ENCODE measurements at regions not wholly inside any gene's neighbourhood (a gene's known extent, or its start where the extent isn't known, plus 50 kb on each side); places are given as distances from the start of the nearest gene placed in this dataset.

GRCh38 chr17:22469941-22470340 is 777.6 kb downstream of the KCNJ18 start:
- no peak for TF ChIP-seq CTCF (IDR thresholded peaks at IDR 0.05)
- no peak for TF ChIP-seq USF2 (CRISPR knock-in tag; IDR thresholded peaks at IDR 0.05)
- no peak for TF ChIP-seq RELA (CRISPR knock-in tag; IDR thresholded peaks at IDR 0.05; ENCODE audit: borderline replicate concordance)
- no peak for TF ChIP-seq KAT7 (CRISPR knock-in tag; IDR thresholded peaks at IDR 0.05; ENCODE audit: borderline replicate concordance)
- TF ChIP-seq ESRRA (CRISPR knock-in tag; IDR thresholded peaks at IDR 0.05; ENCODE audit: borderline replicate concordance) = no peak
- no peak for TF ChIP-seq CREB1 (CRISPR knock-in tag; IDR thresholded peaks at IDR 0.05)
- TF ChIP-seq STAT6 (CRISPR knock-in tag; conservative IDR thresholded peaks at IDR 0.05; ENCODE audit: low read depth) = no peak
- no peak for TF ChIP-seq ZNF281 (CRISPR knock-in tag; IDR thresholded peaks at IDR 0.05)

Data from WTC11 (cell line).